Endothelial cell of umbilical vein (primary cell): ENCODE measurements at regions not wholly inside any gene's neighbourhood (a gene's known extent, or its start where the extent isn't known, plus 50 kb on each side); places are given as distances from the start of the nearest gene placed in this dataset.

Source experiments
- BruUV-seq: library from RNA; stranded (reverse); fragments of 400-500 nt; replicated peaks from 2 replicates; lab custom pipeline; 2021; lab: Mats Ljungman, UMichigan
- CTCF ChIA-PET: fragments of 300-600, 350-600 bp; sonication (Branson Sonifier 250); formaldehyde crosslinking; loops from one replicate; lab custom pipeline; 2021; ENCODE audit warnings: antibody characterized with exemption, inconsistent platforms; lab: Charles Lee
- POLR2A ChIA-PET: fragments of 300-600, 350-600 bp; sonication (Branson Sonifier 250); formaldehyde crosslinking; loops from one replicate; lab custom pipeline; 2021; ENCODE audit warnings: antibody characterized with exemption, inconsistent platforms; lab: Charles Lee
- DNase-seq: peaks from one replicate; pipeline ENCODE4 v3.0.0-alpha.2; 2011; ENCODE audit warnings: low read depth, low spot score
- FAIRE-seq: peaks from 2 replicates; lab custom pipeline; 2011; peaks lifted over from hg19 to GRCh38; lab: Jason Lieb, UNC
- H2AFZ ChIP-seq: 2 replicates; pipeline ENCODE4 v1.6.0; 2012; ENCODE audit warnings: low read depth, low read length, control low read depth, inconsistent platforms
- H3K27ac ChIP-seq: 2 replicates; pipeline ENCODE4 v1.5.1; 2011; ENCODE audit warnings: low read depth, mild to moderate bottlenecking, control low read depth, low read length, moderate library complexity; ENCODE audit not compliant: insufficient read depth
- H3K27me3 ChIP-seq, 2 experiments: 2 replicates each; pipeline versions ENCODE4 v1.6.0 to v1.6.1; 2011; ENCODE audit warnings: low read length in 2 of 2, mixed read lengths in 1 of 2; ENCODE audit not compliant: control insufficient read depth in 2 of 2, insufficient read depth in 2 of 2
- H3K36me3 ChIP-seq, 2 experiments: 2 replicates in 1 of 2; 3 replicates in 1 of 2; pipeline ENCODE4 v1.5.1; 2011; ENCODE audit warnings: low read length in 2 of 2, mild to moderate bottlenecking in 1 of 2, moderate library complexity in 1 of 2; ENCODE audit not compliant: control insufficient read depth in 2 of 2, insufficient read depth in 2 of 2; ENCODE audit errors: extremely low read depth in 1 of 2
- H3K4me1 ChIP-seq: 3 replicates; pipeline ENCODE4 v1.5.1; 2011; ENCODE audit warnings: mild to moderate bottlenecking, low read length; ENCODE audit not compliant: control insufficient read depth, insufficient read depth; ENCODE audit errors: extremely low read depth
- H3K4me2 ChIP-seq: 2 replicates; pipeline ENCODE4 v1.6.1; 2011; ENCODE audit warnings: low read length, control low read depth, mixed read lengths; ENCODE audit not compliant: insufficient read depth
- H3K4me3 ChIP-seq, 3 experiments: fragments of 200-600 bp in 1 of 3; sonication (generic), shearing (Covaris generic) in 1 of 3; replicated peaks in 1 of 3; 2 replicates each; pipeline ENCODE4 v1.5.1; 2011 to 2016; ENCODE audit warnings: control low read depth in 3 of 3, low read length in 3 of 3, mild to moderate bottlenecking in 2 of 3, inconsistent platforms in 1 of 3, low read depth in 1 of 3, moderate library complexity in 1 of 3; ENCODE audit not compliant: insufficient read depth in 1 of 3
- H3K79me2 ChIP-seq: 2 replicates; pipeline ENCODE4 v1.6.0; 2012; ENCODE audit warnings: low read length, inconsistent platforms; ENCODE audit not compliant: control insufficient read depth, insufficient read depth
- H3K9ac ChIP-seq: replicated peaks from 2 replicates; pipeline ENCODE3; 2011; ENCODE audit warnings: low read length, control low read depth; ENCODE audit not compliant: insufficient read depth; ENCODE audit errors: extremely low read depth
- H3K9me1 ChIP-seq: replicated peaks from 3 replicates; pipeline ENCODE4 v1.6.0; 2011; ENCODE audit warnings: mild to moderate bottlenecking, low read length; ENCODE audit not compliant: control insufficient read depth, insufficient read depth; ENCODE audit errors: extremely low read depth
- H3K9me3 ChIP-seq: replicated peaks from 2 replicates; pipeline ENCODE4 v1.5.1; 2012; ENCODE audit warnings: low read length, inconsistent platforms; ENCODE audit not compliant: control insufficient read depth, insufficient read depth
- H4K20me1 ChIP-seq: replicated peaks from 2 replicates; pipeline ENCODE3; 2011; ENCODE audit warnings: mild to moderate bottlenecking, low read length; ENCODE audit not compliant: control insufficient read depth, insufficient read depth; ENCODE audit errors: extremely low read depth
- CTCF ChIP-seq, 2 donors: IDR thresholded peaks; 1 replicate in 1 of 2; 2 replicates in 1 of 2; pipeline ENCODE4 v1.5.1; 2011; ENCODE audit warnings: low read length in 2 of 2, mild to moderate bottlenecking in 2 of 2, moderate library complexity in 2 of 2, control low read depth in 1 of 2, inconsistent platforms in 1 of 2, low read depth in 1 of 2; ENCODE audit not compliant: insufficient read depth in 1 of 2; ENCODE audit errors: extremely low read depth in 1 of 2
- EZH2 ChIP-seq: IDR thresholded peaks from 2 replicates; pipeline ENCODE4 v1.6.1; 2012; ENCODE audit warnings: borderline replicate concordance, low read depth, mild to moderate bottlenecking, moderate library complexity, low read length, inconsistent platforms; ENCODE audit not compliant: severe bottlenecking
- FOS ChIP-seq: IDR thresholded peaks from 2 replicates; pipeline ENCODE4 v1.6.1; 2011; ENCODE audit warnings: mild to moderate bottlenecking, low read length, moderate library complexity, borderline replicate concordance; ENCODE audit not compliant: insufficient read depth
- GATA2 ChIP-seq: IDR thresholded peaks from 2 replicates; pipeline ENCODE4 v1.7.0; 2011; ENCODE audit warnings: low read depth, mild to moderate bottlenecking, moderate library complexity, mixed read lengths, low read length; ENCODE audit not compliant: insufficient read length, insufficient read depth
- JUN ChIP-seq: IDR thresholded peaks from 2 replicates; pipeline ENCODE4 v1.6.1; 2011; ENCODE audit warnings: borderline replicate concordance, low read depth; ENCODE audit not compliant: insufficient read length, insufficient read depth
- MAX ChIP-seq: IDR thresholded peaks from 2 replicates; pipeline ENCODE4 v1.6.1; 2011; ENCODE audit not compliant: insufficient read depth, insufficient read length
- MYC ChIP-seq: IDR thresholded peaks from one replicate; pipeline ENCODE4 v1.6.1; 2011; ENCODE audit warnings: mild to moderate bottlenecking, low read depth, low read length
- POLR2A ChIP-seq: IDR thresholded peaks from 2 replicates; pipeline ENCODE4 v1.6.1; 2012; ENCODE audit warnings: low read depth, mild to moderate bottlenecking, control low read depth, low read length
- POLR2AphosphoS5 ChIP-seq: IDR thresholded peaks from 2 replicates; pipeline ENCODE4 v1.6.1; 2012; ENCODE audit warnings: low read depth, mild to moderate bottlenecking, control low read depth, low read length, moderate library complexity; ENCODE audit not compliant: insufficient read depth
- dilution Hi-C: fragments of 300-500 bp; cut with MboI; formaldehyde crosslinking; loops from one replicate; pipeline ENCODE4 v1.15.0; 2019; ENCODE audit warnings: low sequenced_read_pairs; ENCODE audit not compliant: extremely low pct_ligation_motif_present
- intact Hi-C: fragments of 100-400 bp; cut with micrococcal nuclease; formaldehyde crosslinking; loops from one replicate; pipeline ENCODE4 v1.10.0; 2022

DNA sequence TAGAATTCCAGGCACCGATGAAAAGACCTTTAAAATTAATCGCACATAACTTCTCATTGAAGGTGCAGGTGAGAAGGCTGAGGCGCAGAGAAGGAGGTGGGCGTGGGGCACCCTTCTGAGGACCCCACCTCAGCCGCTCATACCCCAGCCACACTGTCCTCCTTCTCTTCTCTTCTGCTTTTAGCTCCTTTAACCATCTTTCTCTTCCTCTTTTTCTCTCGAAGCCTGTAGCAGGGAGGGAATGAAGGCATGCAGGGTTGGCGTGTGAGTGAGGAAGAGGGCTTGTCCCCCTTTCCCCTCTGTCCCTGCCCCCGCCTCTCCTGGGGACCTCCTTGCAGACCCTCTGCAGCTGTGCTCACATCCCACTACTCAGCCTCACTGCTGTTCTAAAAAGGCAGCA lies 57.8 kb upstream of the CACNA1E start:
- no peak overlapping the region for H3K9ac ChIP-seq
- TF ChIP-seq CTCF (IDR thresholded peaks at IDR 0.05; ENCODE audit: extremely low read depth in 1 of 2, insufficient read depth in 1 of 2, low read depth in 1 of 2, low read length in 2 of 2) (no peak), MYC (no peak), FOS (no peak), JUN (no peak), MAX (no peak), POLR2A (no peak), GATA2 (no peak), POLR2AphosphoS5 (no peak), EZH2 (no peak)
- dilution Hi-C loops (no loop called here), intact Hi-C loops (loop anchor here (1.0 to 10.0 kb wide), 2 partner anchors 235 to 531 kb away; no protein-coding TSS in a partner anchor)
- no peaks in the 10 kb centered on the region for H3K79me2 ChIP-seq
- CTCF ChIA-PET: interaction anchor here (0.6 to 1.9 kb wide), 37 partner anchors 7 to 971 kb away, joined by 3 to 297 read pairs (median 4); partner anchors contain the start of gene KIAA1614
- no peak overlapping the region for H3K27ac ChIP-seq
- no peaks in the 10 kb centered on the region for H3K9me3 ChIP-seq
- H3K4me2 ChIP-seq: no peak overlapping the region
- DNase-seq: no peak
- H2AFZ ChIP-seq: no peak overlapping the region
- no peaks in the 10 kb centered on the region for H3K27me3 ChIP-seq
- H3K4me1 ChIP-seq: no peaks in the 10 kb centered on the region
- no peaks in the 10 kb centered on the region for H4K20me1 ChIP-seq
- no peak for FAIRE-seq
- no peak overlapping the region for H3K4me3 ChIP-seq
- no peaks in the 10 kb centered on the region for H3K9me1 ChIP-seq
- POLR2A ChIA-PET: no interaction called here
- no peaks in the 10 kb centered on the region for H3K36me3 ChIP-seq
- BruUV-seq: no TSS peak
